H9 (cell line): ENCODE measurements at regions not wholly inside any gene's neighbourhood (a gene's known extent, or its start where the extent isn't known, plus 50 kb on each side); places are given as distances from the start of the nearest gene placed in this dataset.

Source experiments
- DNase-seq: peaks from one replicate; pipeline ENCODE4 v3.0.0-alpha.2; 2017
- H2AFZ ChIP-seq: one replicate; pipeline ENCODE4 v1.6.1; 2013; ENCODE audit warnings: mild to moderate bottlenecking, low read length, control low read depth, moderate library complexity
- H2AK5ac ChIP-seq: 2 replicates; pipeline ENCODE4 v1.6.1; 2013; ENCODE audit warnings: low read length, control low read depth, mixed read lengths; ENCODE audit not compliant: insufficient read length
- H2BK120ac ChIP-seq: one replicate; pipeline ENCODE4 v1.6.1; 2013; ENCODE audit warnings: low read depth, mild to moderate bottlenecking, low read length, control low read depth, inconsistent platforms; ENCODE audit not compliant: poor library complexity, severe bottlenecking
- H2BK12ac ChIP-seq: 2 replicates; pipeline ENCODE4 v1.6.1; 2013; ENCODE audit warnings: low read length, control low read depth, mixed read lengths, low read depth; ENCODE audit not compliant: insufficient read length
- H2BK15ac ChIP-seq: 2 replicates; pipeline ENCODE4 v1.6.1; 2013; ENCODE audit warnings: low read depth, low read length, control low read depth
- H2BK20ac ChIP-seq: one replicate; pipeline ENCODE4 v1.6.1; 2013; ENCODE audit warnings: low read depth, mild to moderate bottlenecking, low read length, control low read depth, inconsistent platforms; ENCODE audit not compliant: poor library complexity, severe bottlenecking
- H2BK5ac ChIP-seq: 2 replicates; pipeline ENCODE4 v1.6.1; 2013; ENCODE audit warnings: low read length, control low read depth, mixed read lengths; ENCODE audit not compliant: insufficient read length
- H3K14ac ChIP-seq: 2 replicates; pipeline ENCODE4 v1.6.1; 2013; ENCODE audit warnings: low read length, control low read depth; ENCODE audit not compliant: insufficient read depth
- H3K18ac ChIP-seq: 2 replicates; pipeline ENCODE4 v1.6.1; 2013; ENCODE audit warnings: low read depth, mild to moderate bottlenecking, mixed read lengths, low read length, control low read depth; ENCODE audit not compliant: insufficient read length
- H3K23ac ChIP-seq: 2 replicates; pipeline ENCODE4 v1.6.1; 2013; ENCODE audit warnings: low read length, control low read depth, mixed read lengths, low read depth; ENCODE audit not compliant: insufficient read length
- H3K23me2 ChIP-seq: 2 replicates; pipeline ENCODE4 v1.6.1; 2013; ENCODE audit warnings: low read depth, mild to moderate bottlenecking, mixed read lengths, low read length, control low read depth; ENCODE audit not compliant: insufficient read length, poor library complexity, severe bottlenecking
- H3K27ac ChIP-seq: 2 replicates; pipeline ENCODE4 v1.5.1; 2013; ENCODE audit warnings: low read length, control low read depth, mixed read lengths, low read depth; ENCODE audit not compliant: insufficient read length
- H3K27me3 ChIP-seq: 2 replicates; pipeline ENCODE4 v1.6.1; 2013; ENCODE audit warnings: low read length, control low read depth, inconsistent platforms; ENCODE audit not compliant: insufficient read depth
- H3K4ac ChIP-seq: 2 replicates; pipeline ENCODE4 v1.6.1; 2013; ENCODE audit warnings: low read depth, mild to moderate bottlenecking, control low read depth, inconsistent platforms, low read length, moderate library complexity
- H3K4me1 ChIP-seq: 2 replicates; pipeline ENCODE4 v1.6.1; 2013; ENCODE audit warnings: low read length, control low read depth, inconsistent platforms; ENCODE audit not compliant: insufficient read depth
- H3K4me2 ChIP-seq: 2 replicates; pipeline ENCODE4 v1.6.1; 2013; ENCODE audit warnings: low read length, control low read depth, mixed read lengths; ENCODE audit not compliant: insufficient read length, insufficient read depth
- H3K56ac ChIP-seq: 2 replicates; pipeline ENCODE4 v1.6.1; 2013; ENCODE audit warnings: low read depth, mild to moderate bottlenecking, mixed read lengths, low read length, control low read depth; ENCODE audit not compliant: insufficient read length
- H3K79me1 ChIP-seq: 2 replicates; pipeline ENCODE4 v1.6.1; 2013; ENCODE audit warnings: low read depth, mild to moderate bottlenecking, moderate library complexity, low read length, control low read depth, inconsistent platforms; ENCODE audit not compliant: insufficient read depth, poor library complexity, severe bottlenecking
- H3K79me2 ChIP-seq: 2 replicates; pipeline ENCODE4 v1.6.1; 2013; ENCODE audit warnings: low read length, control low read depth, inconsistent platforms; ENCODE audit not compliant: insufficient read depth
- H3K9ac ChIP-seq: 2 replicates; pipeline ENCODE4 v1.6.1; 2013; ENCODE audit warnings: low read length, control low read depth, mixed read lengths; ENCODE audit not compliant: insufficient read length; ENCODE audit errors: extremely low read depth
- H3K9me3 ChIP-seq: one replicate; pipeline ENCODE4 v1.6.1; 2013; ENCODE audit warnings: low read depth, low read length, inconsistent platforms; ENCODE audit not compliant: control insufficient read depth
- H3T11ph ChIP-seq: one replicate; pipeline ENCODE4 v1.6.1; 2013; ENCODE audit warnings: mild to moderate bottlenecking, low read length, control low read depth, inconsistent platforms
- H4K20me1 ChIP-seq: one replicate; pipeline ENCODE4 v1.6.1; 2013; ENCODE audit not compliant: control insufficient read depth, insufficient read length, insufficient read depth
- H4K5ac ChIP-seq: 2 replicates; pipeline ENCODE4 v1.6.1; 2013; ENCODE audit warnings: low read depth, mild to moderate bottlenecking, mixed read lengths, low read length, control low read depth; ENCODE audit not compliant: insufficient read length
- H4K8ac ChIP-seq: replicated peaks from 2 replicates; pipeline ENCODE4 v1.6.1; 2013; ENCODE audit warnings: low read length, control low read depth, mixed read lengths, low read depth; ENCODE audit not compliant: insufficient read length
- H4K91ac ChIP-seq: 2 replicates; pipeline ENCODE4 v1.6.1; 2013; ENCODE audit warnings: low read depth, mild to moderate bottlenecking, moderate library complexity, mixed read lengths, low read length, control low read depth; ENCODE audit not compliant: insufficient read length
- H3K27ac Mint-ChIP-seq, 3 experiments: 2 replicates in 2 of 3; 3 replicates in 1 of 3; pipeline ENCODE4 v1.8.0; 2020 to 2021; ENCODE audit warnings: mixed read lengths in 3 of 3, mild to moderate bottlenecking in 1 of 3, moderate library complexity in 1 of 3
- H3K27me3 Mint-ChIP-seq: 2 replicates; pipeline ENCODE4 v1.8.0; 2021; ENCODE audit warnings: low read depth, mild to moderate bottlenecking, moderate library complexity, mixed read lengths
- H3K36me3 Mint-ChIP-seq, 3 experiments: 2 replicates in 2 of 3; 3 replicates in 1 of 3; pipeline ENCODE4 v1.8.0; 2020 to 2021; ENCODE audit warnings: low read depth in 3 of 3, mixed read lengths in 3 of 3; ENCODE audit not compliant: insufficient read depth in 1 of 3
- H3K4me1 Mint-ChIP-seq, 2 experiments: 2 replicates each; pipeline ENCODE4 v1.8.0; 2020; ENCODE audit warnings: mixed read lengths in 2 of 2
- H3K4me3 Mint-ChIP-seq, 2 experiments: 2 replicates in 1 of 2; 3 replicates in 1 of 2; pipeline ENCODE4 v1.8.0; 2020 to 2021; ENCODE audit warnings: mild to moderate bottlenecking in 2 of 2, mixed read lengths in 2 of 2, moderate library complexity in 1 of 2
- H3K9me3 Mint-ChIP-seq, 2 experiments: 2 replicates in 1 of 2; 3 replicates in 1 of 2; pipeline ENCODE4 v1.8.0; 2020; ENCODE audit warnings: mild to moderate bottlenecking in 2 of 2, mixed read lengths in 2 of 2, moderate library complexity in 1 of 2
- CTCF ChIP-seq: fragments of 200-600 bp; sonication (generic); conservative IDR thresholded peaks from 3 replicates; pipeline ENCODE4 v1.8.0; 2021; ENCODE audit warnings: antibody characterized with exemption, mild to moderate bottlenecking
- WGBS: extraction: QIAGEN DNeasy Blood & Tissue Kit; methylation state at CpG from one replicate; pipeline ENCODE4 v1.1.7; 2013; ENCODE audit warnings: missing lambda C conversion rate, low lambda C conversion rate, mixed read lengths; ENCODE audit not compliant: insufficient read length; ENCODE audit errors: extremely low coverage; 5-methylcytosine and 5-hydroxymethylcytosine counted together

GRCh38 chr5:8333977-8334376 lies 465.0 kb downstream of the MTRR start:
- no peak for TF ChIP-seq CTCF
- H2BK20ac ChIP-seq = no peak overlapping the region
- WGBS = no CpG with 5 or more reads among the region's 1 CpG
- no peak overlapping the region for H2BK12ac ChIP-seq
- H3K23me2 ChIP-seq = no peaks in the 10 kb centered on the region
- H3K18ac ChIP-seq = no peak overlapping the region
- Mint-ChIP-seq H3K27ac (no peak overlapping the region), H3K9me3 (no peaks in the 10 kb centered on the region), H3K4me3 (no peak overlapping the region), H3K36me3 (no peaks in the 10 kb centered on the region), H3K4me1 (peaks cover 1% of the 10 kb centered on the region in 2 experiments; a peak in 1 of 4 replicates), H3K27me3 (no peaks in the 10 kb centered on the region)
- no peak overlapping the region for H2BK5ac ChIP-seq
- H3K27ac ChIP-seq = no peak overlapping the region
- DNase-seq = no peak
- no peaks in the 10 kb centered on the region for H3K4me1 ChIP-seq
- H4K20me1 ChIP-seq = no peaks in the 10 kb centered on the region
- no peak overlapping the region for H2AK5ac ChIP-seq
- no peak overlapping the region for H4K91ac ChIP-seq
- H2BK15ac ChIP-seq = no peak overlapping the region
- H3K4me2 ChIP-seq = no peak overlapping the region
- no peak overlapping the region for H3T11ph ChIP-seq
- H2BK120ac ChIP-seq = no peak overlapping the region
- no peaks in the 10 kb centered on the region for H3K9me3 ChIP-seq
- no peak overlapping the region for H4K5ac ChIP-seq
- no peaks in the 10 kb centered on the region for H3K27me3 ChIP-seq
- no peak overlapping the region for H3K56ac ChIP-seq
- no peak overlapping the region for H3K14ac ChIP-seq
- H3K79me2 ChIP-seq = no peaks in the 10 kb centered on the region
- no peak overlapping the region for H4K8ac ChIP-seq
- no peak overlapping the region for H3K4ac ChIP-seq
- no peaks in the 10 kb centered on the region for H3K79me1 ChIP-seq
- no peak overlapping the region for H2AFZ ChIP-seq
- H3K9ac ChIP-seq = no peak overlapping the region
- H3K23ac ChIP-seq = no peak overlapping the region
